ENCODE measurements at regions not wholly inside any gene's neighbourhood (a gene's known extent, or its start where the extent isn't known, plus 50 kb on each side); places are given as distances from the start of the nearest gene placed in this dataset.

- Histone ChIP-seq H3K27me3 (no peaks in the 10 kb centered on the region), H3K4me3 (no peak overlapping the region), H3K9me3 (no peaks in the 10 kb centered on the region), H3K36me3 (no peaks in the 10 kb centered on the region), H3K4me1 (no peaks in the 10 kb centered on the region), H3K27ac (replicated peaks in 1 of 4) (no peak overlapping the region)
- intact Hi-C loops (cut with DNase I): no loop called here
- WGBS: 81% methylated on average over 3 of the region's 3 CpGs
- no peak for TF ChIP-seq EP300 (IDR thresholded peaks at IDR 0.05)
- no peak for TF ChIP-seq POLR2AphosphoS5 (IDR thresholded peaks at IDR 0.05)
- TF ChIP-seq POLR2A (IDR thresholded peaks at IDR 0.05; ENCODE audit: low read depth): no peak
- no peak for TF ChIP-seq CTCF (IDR thresholded peaks at IDR 0.05)
- no peak for DNase-seq (ENCODE audit: extremely low spot score)
Observed at GRCh38 chr3:59128685-59129084, 78.9 kb upstream of the CFAP20DC start.

- no peaks in the 10 kb centered on the region for H3K4me1 ChIP-seq
- no peaks in the 10 kb centered on the region for H3K36me3 ChIP-seq
- no peak overlapping the region for H3K27ac ChIP-seq (replicated peaks in 1 of 4)
- no peak for DNase-seq (ENCODE audit: extremely low spot score)
- no peak overlapping the region for H3K4me3 ChIP-seq
- intact Hi-C loops (cut with DNase I): no loop called here
- no peaks in the 10 kb centered on the region for H3K27me3 ChIP-seq
- TF ChIP-seq EP300 (IDR thresholded peaks at IDR 0.05) (no peak), CTCF (IDR thresholded peaks at IDR 0.05) (no peak), POLR2AphosphoS5 (IDR thresholded peaks at IDR 0.05) (no peak), POLR2A (IDR thresholded peaks at IDR 0.05; ENCODE audit: low read depth) (no peak)
- H3K9me3 ChIP-seq: no peaks in the 10 kb centered on the region
Observed at GRCh38 chr3:59127071-59127470, 77.2 kb upstream of the CFAP20DC start.

- Histone ChIP-seq H3K36me3 (no peaks in the 10 kb centered on the region), H3K4me3 (no peak overlapping the region), H3K27me3 (no peaks in the 10 kb centered on the region), H3K9me3 (no peaks in the 10 kb centered on the region), H3K27ac (replicated peaks in 1 of 4) (no peak overlapping the region), H3K4me1 (no peaks in the 10 kb centered on the region)
- no peak for TF ChIP-seq POLR2A (IDR thresholded peaks at IDR 0.05; ENCODE audit: low read depth)
- no peak for TF ChIP-seq CTCF (IDR thresholded peaks at IDR 0.05)
- TF ChIP-seq POLR2AphosphoS5 (IDR thresholded peaks at IDR 0.05): no peak
- no peak for TF ChIP-seq EP300 (IDR thresholded peaks at IDR 0.05)
- intact Hi-C loops (cut with DNase I): no loop called here
- 87% methylated on average over 5 of the region's 5 CpGs for WGBS
- DNase-seq (ENCODE audit: extremely low spot score): no peak
Observed at GRCh38 chr3:59126446-59126845, 76.6 kb upstream of the CFAP20DC start.

- no peak for TF ChIP-seq EP300 (IDR thresholded peaks at IDR 0.05)
- TF ChIP-seq CTCF (IDR thresholded peaks at IDR 0.05): no peak
- no peak for TF ChIP-seq POLR2A (IDR thresholded peaks at IDR 0.05; ENCODE audit: low read depth)
- TF ChIP-seq POLR2AphosphoS5 (IDR thresholded peaks at IDR 0.05): no peak
- Histone ChIP-seq H3K27me3 (no peaks in the 10 kb centered on the region), H3K9me3 (no peaks in the 10 kb centered on the region), H3K27ac (replicated peaks in 1 of 4) (no peak overlapping the region), H3K36me3 (no peaks in the 10 kb centered on the region), H3K4me3 (no peak overlapping the region), H3K4me1 (no peaks in the 10 kb centered on the region)
- 93% methylated on average over 7 of the region's 7 CpGs for WGBS
- intact Hi-C loops (cut with DNase I): no loop called here
- DNase-seq (ENCODE audit: extremely low spot score): no peak
Observed at GRCh38 chr3:59121346-59122144, 71.7 kb upstream of the CFAP20DC start.

- 95% methylated on average over 3 of the region's 3 CpGs for WGBS
- intact Hi-C loops (cut with DNase I): no loop called here
- no peak for TF ChIP-seq EP300 (IDR thresholded peaks at IDR 0.05)
- TF ChIP-seq CTCF (IDR thresholded peaks at IDR 0.05): no peak
- no peak for TF ChIP-seq POLR2AphosphoS5 (IDR thresholded peaks at IDR 0.05)
- no peak for TF ChIP-seq POLR2A (IDR thresholded peaks at IDR 0.05; ENCODE audit: low read depth)
Observed at GRCh38 chr3:59118928-59119327, 69.1 kb upstream of the CFAP20DC start.

More at GRCh38 chr3:59118928-59119327, 69.1 kb upstream of the CFAP20DC start:
- no peaks in the 10 kb centered on the region for H3K9me3 ChIP-seq
- H3K27me3 ChIP-seq: no peaks in the 10 kb centered on the region
- no peaks in the 10 kb centered on the region for H3K4me1 ChIP-seq
- no peaks in the 10 kb centered on the region for H3K36me3 ChIP-seq
- DNase-seq (ENCODE audit: extremely low spot score): no peak
- no peak overlapping the region for H3K27ac ChIP-seq (replicated peaks in 1 of 4)
- H3K4me3 ChIP-seq: no peak overlapping the region
